Ramos (cell line): ENCODE measurements at regions not wholly inside any gene's neighbourhood (a gene's known extent, or its start where the extent isn't known, plus 50 kb on each side); places are given as distances from the start of the nearest gene placed in this dataset.

Source experiments
- in situ Hi-C: fragments of 300-500 bp; cut with MboI; formaldehyde crosslinking; loops from one replicate; pipeline ENCODE4 v1.14.3; 2022; ENCODE audit warnings: low sequenced_read_pairs; ENCODE audit not compliant: unreplicated experiment

DNA sequence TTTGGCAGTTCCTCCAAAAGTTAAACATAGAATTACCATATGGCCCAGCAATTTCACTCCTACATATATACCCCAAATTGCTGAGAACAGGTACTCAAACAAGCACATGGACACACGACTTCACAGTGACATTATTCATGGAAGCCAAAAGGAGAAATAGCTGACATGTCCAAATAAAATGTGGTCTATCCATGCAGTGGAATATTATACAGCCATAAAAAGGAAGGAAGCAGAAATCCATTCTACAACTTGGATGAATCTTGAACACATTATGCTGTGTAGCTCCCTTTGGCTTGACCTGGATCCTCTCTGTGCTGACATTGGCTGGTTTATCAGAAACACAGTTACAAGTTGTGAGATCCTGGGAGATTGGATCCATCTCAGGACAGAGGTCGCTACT lies 370.9 kb upstream of the EEF2KMT start:
- in situ Hi-C loops, result no loop called here

DNA sequence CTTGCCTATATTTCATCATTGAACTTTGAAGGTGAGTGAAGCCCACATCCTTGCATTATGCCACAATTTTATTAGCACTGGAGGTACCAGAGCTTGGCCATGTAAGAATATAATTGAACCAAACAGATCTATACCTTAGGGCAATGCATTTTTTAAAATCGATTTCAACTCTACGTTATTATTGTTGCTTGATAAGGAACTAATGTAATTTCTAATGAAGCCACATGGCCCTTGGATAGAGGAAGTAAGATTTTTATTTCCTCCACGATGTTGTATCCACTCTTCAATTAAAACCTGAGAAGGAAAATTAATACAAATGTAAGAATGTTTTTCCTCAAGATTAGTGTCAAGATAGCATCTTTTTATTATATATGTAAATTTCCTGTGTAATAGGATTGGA lies 370.0 kb upstream of the EEF2KMT start:
- in situ Hi-C loops, result no loop called here

DNA sequence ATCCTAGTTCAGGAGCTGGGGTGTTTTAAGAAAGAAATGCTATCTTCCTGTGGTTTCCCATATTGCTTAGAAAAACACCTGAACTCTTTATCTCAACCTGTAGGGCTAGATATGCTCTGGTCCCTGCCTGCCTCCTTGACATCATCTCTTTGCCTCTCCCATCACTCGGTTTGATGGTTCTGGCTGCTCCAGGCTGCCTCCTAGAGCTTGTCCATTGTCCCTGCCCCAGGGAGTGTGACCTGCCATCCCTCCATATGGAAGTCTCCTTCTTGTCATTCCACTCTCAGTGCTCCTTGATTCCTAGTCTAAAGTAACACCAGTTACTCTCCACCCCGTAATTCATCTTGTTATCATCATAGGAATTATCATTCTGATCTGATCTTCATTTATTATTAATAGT lies 369.0 kb upstream of the EEF2KMT start:
- in situ Hi-C loops, result no loop called here

DNA sequence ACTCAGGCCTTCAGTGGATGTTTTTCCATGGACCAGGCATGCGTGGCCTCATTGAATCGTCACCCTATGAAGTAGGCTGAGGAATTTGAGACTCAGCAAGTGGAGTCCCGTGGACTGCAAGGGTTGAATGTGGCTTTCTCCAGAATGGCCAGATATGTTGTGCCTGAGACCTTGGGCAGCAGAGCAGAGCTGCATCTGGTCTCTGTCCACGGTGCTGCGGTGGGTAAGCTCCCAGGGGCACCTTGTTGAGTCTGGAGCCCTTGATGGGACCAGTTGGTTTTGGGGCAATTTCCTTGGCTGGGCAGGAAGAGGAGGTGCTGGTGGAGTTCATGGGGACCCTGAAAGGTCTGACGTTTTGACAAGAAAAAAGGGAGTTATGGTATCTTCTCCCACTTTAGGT lies 368.1 kb upstream of the EEF2KMT start:
- in situ Hi-C loops, result no loop called here

DNA sequence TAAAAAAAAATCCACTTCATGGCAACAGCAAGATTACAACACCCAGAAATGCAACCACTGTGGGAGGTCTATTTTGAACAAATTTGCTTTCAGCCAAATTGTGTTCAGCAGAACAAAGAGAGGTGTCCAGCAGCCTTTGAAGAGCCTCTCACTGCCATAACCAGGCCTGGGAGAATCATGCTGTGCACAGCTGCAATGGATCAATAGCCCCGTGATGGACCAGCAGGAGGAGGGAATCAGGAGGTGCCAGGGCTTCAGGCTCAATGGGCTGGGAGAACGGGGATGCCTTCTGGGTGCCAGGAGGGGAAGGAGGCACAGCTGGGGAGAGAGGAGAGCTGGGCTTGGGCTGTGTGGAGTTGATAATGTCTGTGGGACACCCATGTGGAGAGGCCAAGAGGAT lies 366.2 kb upstream of the EEF2KMT start:
- in situ Hi-C loops, result no loop called here

DNA sequence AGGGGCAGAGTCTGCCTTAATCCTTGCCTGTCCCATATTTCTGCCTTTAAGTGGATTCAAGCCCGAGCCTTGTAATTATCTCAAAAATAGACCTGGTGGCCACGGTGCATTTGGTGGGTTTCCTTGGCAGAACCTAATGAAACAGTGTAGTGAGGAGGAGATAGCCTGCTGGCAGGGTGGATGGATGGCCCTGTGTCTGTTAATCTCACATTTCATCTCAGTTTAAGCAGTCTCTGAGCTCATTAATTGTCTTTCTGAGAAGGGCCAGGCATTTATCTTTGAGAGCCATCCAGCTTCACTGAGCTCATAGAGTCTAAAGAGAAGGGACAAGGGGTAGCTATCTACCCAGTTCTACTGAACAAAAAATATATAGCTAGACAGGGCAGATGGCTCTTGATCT lies 364.0 kb upstream of the EEF2KMT start:
- in situ Hi-C loops, result no loop called here

DNA sequence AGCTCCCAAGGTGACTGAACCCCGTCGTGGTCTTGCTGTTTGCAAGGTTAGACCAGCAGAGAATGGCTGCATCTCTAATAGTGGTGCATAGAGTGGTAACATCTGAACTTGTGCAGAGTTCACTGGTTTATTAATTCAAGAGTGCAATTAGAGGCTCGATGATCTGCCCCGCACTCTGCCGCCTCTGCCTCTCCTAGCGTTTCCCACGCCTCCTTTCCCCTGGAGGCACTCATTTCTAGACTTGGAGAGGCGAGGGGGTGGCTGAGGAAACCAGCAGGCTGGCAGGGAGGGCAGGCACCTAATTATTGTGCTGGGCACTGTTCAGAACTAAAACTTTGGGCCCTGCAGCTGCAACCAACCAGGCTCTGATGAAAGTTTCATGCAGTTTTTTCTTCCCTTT lies 363.5 kb upstream of the EEF2KMT start:
- in situ Hi-C loops, result no loop called here

DNA sequence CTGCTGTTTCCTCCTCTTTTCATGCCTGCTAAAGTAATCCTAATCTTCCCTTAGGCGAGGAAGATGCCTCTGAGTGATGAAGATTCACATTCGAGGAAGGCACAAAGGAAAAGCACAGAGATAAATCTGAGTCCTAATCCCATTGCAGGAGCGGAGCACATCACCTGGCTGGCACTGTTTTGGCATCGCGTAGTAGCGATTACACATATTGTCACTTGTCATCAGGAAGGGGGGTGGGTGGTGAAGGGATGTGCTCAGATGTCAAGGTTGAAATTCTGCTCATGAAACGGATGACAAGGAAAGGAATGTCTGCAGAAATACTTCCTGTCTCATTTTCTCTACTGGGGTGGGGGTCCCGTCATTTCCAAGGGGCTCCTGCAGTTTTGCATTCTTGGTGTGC lies 363.1 kb upstream of the EEF2KMT start:
- in situ Hi-C loops, result no loop called here

DNA sequence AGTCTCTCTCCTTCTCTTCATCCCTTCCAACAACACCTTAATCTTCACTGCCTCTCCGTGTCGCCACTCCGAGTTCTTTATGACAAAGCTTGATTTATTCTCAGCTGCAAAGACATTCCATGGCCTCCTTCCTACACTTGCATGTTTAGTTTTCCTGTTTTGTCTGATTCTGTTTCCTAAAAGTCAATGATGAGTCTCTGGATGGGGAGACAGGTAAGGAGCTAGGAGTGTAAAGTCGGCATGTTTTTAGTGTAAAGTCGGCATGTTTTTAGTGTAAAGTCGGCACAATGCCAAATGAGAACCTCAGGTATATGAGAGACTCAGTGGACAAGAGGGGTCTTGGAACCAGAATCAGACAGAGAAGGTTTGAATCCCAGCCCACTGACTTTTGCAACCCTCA lies 362.3 kb upstream of the EEF2KMT start:
- in situ Hi-C loops, result no loop called here

DNA sequence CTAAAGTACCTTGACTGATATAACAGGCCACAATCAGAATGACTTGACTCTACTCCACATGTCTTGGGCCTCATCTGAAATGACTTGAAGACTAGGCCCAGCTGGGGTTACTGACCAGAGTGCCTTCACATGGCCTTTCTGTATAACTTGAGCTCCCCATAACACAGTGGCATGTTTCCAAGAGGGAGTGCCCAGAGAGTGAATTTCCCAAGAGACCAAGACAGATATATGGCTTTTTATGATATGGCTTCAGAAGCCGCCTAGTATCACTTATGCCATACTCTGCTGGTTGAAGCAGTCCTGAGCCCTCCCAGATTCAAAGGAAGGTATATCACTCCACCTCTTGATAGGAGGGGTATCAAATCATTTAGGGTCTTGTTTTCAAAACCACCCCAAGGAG lies 357.5 kb upstream of the EEF2KMT start:
- in situ Hi-C loops, result no loop called here

DNA sequence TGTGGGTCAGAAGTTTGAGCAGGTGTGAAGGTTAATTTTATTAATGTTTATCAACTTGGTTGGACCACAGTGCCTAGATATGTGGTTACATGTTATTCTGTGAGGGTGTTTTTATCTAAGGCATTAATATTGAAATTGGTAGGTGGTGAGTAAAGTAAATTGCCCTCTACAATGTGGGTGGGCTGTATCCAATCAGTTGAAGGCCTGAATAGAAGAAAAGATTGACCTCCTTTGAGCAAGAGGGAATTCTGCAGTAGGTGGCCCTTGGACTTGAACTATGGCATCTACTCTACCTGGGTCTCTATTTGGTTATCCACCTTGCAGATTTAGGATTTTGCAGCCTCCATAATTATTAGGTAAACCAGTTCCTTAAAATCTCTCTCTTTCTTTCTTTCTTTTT lies 356.8 kb upstream of the EEF2KMT start:
- in situ Hi-C loops, result no loop called here

DNA sequence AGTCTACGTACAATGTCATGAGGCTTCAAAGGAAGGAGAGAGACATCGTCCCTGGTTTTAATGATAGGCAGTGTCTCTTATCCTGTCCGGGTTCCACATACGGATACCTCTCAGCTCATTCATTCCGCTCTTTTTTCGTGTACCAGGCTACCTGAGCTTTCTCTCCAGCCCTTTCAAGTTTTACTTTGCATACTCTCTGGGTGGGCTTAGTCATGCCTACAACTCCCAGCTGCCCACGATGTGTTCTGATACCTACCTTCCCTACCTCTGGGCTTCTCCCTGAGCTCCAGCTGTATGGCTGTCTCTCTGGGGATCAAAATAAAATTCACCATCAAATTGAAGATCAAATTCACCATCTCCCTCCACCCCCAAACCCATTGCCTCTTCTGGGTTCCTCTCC lies 354.0 kb upstream of the EEF2KMT start:
- in situ Hi-C loops, result no loop called here

DNA sequence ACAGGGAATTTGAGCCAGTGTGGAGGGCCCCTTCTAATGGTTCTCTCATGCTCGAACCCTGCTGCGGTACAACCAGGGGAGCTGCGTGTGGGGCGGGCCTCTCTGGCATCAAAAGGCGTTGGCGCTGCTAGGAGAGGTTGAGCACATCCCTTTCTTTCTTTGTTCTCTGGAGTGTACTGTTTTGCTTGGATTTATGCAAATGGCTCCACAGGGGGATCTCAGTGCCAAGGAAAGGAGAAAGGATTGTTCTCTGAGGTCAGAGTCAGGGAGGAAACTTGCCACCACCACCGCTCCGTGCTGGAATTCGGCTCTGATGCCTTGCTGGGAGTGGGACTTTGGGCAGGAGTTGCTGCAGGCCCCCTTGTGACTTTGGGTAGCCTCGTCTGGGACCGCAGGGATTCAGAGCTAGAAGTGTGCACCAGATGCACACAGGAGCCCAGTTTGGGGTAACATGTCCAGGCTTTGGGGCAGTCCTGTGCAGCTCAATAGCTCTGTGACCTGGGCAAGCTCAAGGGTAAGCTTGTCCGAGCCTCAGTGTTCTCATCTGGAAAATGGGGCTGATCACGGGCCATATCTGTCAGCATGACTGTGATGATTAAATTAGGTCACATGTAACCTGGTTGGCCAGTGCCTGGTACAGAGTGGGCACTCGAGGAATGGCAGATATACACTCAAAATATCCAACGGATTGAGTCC lies 353.0 kb upstream of the EEF2KMT start:
- in situ Hi-C loops, result no loop called here

DNA sequence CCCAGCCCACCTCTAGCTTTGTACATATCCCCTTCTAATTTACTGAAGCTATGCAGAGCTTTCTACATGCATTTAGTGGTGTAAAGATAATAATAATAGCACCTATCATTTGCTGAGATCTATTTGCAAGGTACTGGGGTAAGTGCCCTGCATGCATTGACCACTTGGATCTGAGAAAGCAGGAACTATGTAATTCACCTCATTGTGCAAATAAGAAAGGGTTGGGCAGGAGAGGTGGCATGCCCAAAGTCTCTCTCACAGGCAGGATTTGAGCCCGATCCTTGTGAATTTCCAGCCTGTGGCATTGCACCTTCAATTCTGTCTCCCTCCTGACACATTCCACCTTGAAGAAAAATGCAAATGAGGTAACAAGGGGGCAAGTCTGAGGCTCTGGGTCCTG lies 352.3 kb upstream of the EEF2KMT start:
- in situ Hi-C loops, result no loop called here

DNA sequence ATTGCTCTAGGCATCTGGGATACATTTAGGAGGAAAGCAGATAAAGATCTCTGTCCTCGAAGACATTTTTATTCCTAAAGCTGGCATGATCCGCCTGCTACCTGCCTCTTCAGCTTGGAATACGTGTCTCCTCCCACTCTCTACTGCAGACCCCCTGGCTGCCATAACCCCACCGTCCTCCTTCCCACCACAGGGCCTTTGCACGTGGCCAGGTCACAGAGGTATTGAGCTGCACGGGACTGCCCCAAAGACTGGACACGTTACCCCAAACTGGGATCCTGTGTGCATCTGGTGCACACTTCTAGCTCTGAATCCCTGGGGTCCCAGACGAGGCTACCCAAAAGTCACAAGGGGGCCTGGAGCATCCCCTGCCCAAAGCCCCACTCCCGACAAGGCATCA lies 351.2 kb upstream of the EEF2KMT start:
- in situ Hi-C loops, result no loop called here

DNA sequence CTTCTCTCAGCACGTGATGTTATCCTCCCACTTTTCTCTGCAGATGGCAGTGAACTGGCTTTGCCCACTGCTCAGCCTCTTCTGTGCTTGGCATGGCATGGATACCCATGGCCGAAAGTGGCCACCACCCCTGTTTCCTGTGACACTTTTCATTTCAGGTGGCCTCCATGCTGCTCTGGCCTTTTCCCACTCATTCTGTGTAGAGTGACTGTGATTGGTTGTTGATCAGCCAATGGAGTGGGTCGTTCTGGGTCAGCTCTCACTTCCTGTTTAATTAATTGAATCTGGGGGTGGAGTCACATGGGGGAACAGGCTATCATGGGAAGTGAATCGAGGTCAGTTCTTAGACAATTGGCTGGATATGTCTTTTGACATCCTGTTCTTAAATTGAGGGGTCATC lies 350.1 kb upstream of the EEF2KMT start:
- in situ Hi-C loops, result no loop called here

DNA sequence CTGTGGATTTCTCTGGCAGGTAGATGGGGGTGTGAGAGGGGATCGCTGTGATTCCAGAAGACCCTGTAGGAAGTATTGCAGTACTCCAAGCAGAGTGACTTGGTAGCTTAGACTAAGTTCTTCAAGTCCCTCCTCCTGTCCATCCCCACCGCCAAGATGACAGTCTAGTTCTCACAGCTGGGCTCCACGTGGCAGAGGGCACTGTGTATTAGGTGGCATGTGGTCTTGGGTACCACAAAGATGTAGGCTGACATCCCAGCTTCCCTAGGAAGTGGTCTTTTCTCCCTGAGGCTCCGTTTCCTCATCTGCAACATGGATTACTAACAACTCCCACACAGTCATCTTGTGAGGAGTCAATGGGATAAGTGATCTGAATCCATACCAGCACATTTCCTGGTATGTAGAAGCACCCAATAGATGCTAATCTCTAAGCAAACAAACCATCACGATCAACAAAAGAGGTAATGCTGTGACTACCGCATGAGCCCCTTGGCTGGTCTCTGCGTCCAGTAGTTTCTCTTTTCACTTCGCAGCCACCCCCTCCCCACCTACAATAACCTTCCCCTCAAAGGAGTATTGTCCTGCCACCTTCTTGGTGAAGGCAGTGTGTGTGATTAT lies 349.1 kb upstream of the EEF2KMT start:
- in situ Hi-C loops, result no loop called here

DNA sequence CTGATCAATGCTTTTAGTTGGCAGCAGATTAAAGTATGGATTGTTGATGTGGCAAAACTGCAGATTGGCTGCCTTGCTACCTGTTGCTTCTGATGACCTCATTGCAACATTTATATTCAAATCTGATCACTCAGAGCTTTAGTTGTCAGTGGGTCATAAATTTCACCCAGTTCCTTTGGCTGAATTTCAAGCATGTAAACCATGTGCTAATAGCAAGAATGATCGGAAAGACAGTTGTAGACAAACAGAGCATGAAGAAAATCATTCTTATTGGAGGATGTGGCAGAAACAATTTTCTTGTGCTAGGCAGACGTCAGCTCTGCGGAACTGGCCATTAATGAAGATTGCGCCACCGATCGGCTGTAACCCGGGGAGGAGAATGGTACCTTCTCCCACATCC lies 346.6 kb upstream of the EEF2KMT start:
- in situ Hi-C loops, result no loop called here

DNA sequence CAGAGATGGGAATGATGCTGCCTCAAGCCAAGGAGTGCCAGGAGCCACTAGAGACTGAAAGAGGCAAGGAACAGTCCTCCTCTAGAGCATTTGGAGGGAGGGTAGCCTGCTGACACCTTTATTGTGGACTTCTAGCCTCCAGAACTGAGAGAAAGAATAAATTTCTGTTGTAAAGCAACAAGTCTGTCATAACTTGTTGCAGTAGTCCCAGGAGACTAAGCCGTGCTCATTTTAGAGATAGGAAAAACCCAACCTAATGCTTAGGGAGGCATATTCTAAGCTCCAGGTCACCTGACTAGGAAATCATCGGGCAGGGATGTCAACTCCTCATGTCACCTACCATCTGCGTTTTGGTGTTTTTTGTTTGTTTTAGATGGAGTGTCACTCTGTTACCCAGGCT lies 345.4 kb upstream of the EEF2KMT start:
- in situ Hi-C loops, result no loop called here

DNA sequence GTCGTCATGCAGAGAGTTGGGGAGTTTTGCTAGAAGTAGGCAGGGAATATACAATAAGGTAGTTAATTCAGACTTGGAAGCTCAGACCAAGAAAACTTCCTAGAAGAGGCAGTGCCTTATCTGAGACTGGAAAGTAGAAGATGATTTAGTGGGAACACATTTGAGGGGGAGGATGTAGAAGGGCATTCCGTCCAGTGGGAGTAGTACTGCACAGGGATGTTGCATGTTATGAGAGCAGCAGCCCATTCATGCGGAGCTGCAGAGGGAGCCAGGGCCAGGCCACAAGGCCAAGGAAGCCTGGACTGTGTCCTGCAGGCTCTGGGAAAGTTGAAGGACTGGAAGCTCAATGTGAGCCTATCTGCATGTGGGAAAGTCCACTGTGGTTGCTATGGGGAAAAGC lies 344.5 kb upstream of the EEF2KMT start:
- in situ Hi-C loops, result no loop called here

DNA sequence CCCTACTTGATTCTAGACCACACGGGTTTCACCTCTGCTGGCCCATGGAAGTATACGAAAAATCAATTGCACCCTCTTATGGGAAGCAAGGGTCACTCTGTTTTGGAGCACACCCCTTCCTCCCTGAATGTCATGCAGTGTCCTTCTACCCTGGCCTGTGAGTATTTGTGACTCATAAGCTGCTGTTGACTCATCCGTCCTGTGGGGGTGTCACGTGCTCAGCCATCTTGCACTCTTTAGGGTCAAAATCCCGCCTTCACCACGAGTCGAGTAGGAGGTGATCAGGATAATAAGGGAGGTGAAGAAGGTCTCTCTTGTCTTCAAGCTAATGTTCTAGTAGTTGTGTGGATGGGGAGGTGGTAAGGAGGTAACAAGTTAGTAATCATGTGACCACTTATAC lies 341.0 kb upstream of the EEF2KMT start:
- in situ Hi-C loops, result no loop called here

DNA sequence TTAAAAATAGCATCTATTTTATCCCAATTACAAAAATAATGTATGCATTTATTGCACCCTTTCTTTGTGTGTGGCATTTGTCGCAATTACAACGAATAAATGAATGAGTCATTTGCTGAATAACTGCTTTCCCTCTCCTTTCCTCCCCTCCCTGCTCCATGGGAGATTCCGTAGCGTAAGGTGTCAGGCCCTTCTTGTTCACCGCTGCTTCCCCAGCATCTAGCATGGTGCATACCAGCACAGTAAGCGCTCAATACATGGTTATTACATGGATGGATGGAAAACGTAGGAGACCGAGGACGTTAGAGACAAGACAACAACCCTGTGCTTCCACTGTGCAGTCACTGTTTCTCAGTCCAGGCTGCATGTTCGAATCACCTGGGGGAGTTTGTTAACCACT lies 336.0 kb upstream of the EEF2KMT start:
- in situ Hi-C loops, result no loop called here
